CMK (cell line): ENCODE measurements at regions not wholly inside any gene's neighbourhood (a gene's known extent, or its start where the extent isn't known, plus 50 kb on each side); places are given as distances from the start of the nearest gene placed in this dataset.

ENCODE experiments used
- DNase-seq: peaks from one replicate; pipeline ENCODE4 v3.0.0-alpha.2; 2010; ENCODE audit warnings: low read depth

GRCh38 chr6:108751851-108752732, 96.1 kb upstream of the ARMC2 start:
- DNase-seq, result no peak

GRCh38 chr6:108752733-108753590, 95.3 kb upstream of the ARMC2 start:
- no peak for DNase-seq

- no peak for DNase-seq
Observed at GRCh38 chr6:108755257-108756240, 92.7 kb upstream of the ARMC2 start.

GRCh38 chr6:108757357-108757756, 90.9 kb upstream of the ARMC2 start:
- DNase-seq, result no peak

GRCh38 chr6:108758884-108759283, 89.3 kb upstream of the ARMC2 start:
- DNase-seq, result no peak

- DNase-seq, result no peak
Observed at GRCh38 chr6:108760126-108761050, 87.8 kb upstream of the ARMC2 start.

GRCh38 chr6:108762394-108762793, 85.8 kb upstream of the ARMC2 start:
- no peak for DNase-seq

- DNase-seq, result no peak
Observed at GRCh38 chr6:108763931-108764579, 84.2 kb upstream of the ARMC2 start.

- no peak for DNase-seq
Observed at GRCh38 chr6:108764580-108764950, 83.7 kb upstream of the ARMC2 start.

- no peak for DNase-seq
Observed at GRCh38 chr6:108765495-108765894, 82.7 kb upstream of the ARMC2 start.

- no peak for DNase-seq
Observed at GRCh38 chr6:108766419-108766818, 81.8 kb upstream of the ARMC2 start.

GRCh38 chr6:108766886-108767285, 81.3 kb upstream of the ARMC2 start:
- no peak for DNase-seq

GRCh38 chr6:108767418-108768165, 80.6 kb upstream of the ARMC2 start:
- DNase-seq, result no peak

GRCh38 chr6:108768166-108768555, 80.1 kb upstream of the ARMC2 start:
- DNase-seq, result no peak

GRCh38 chr6:108768792-108769524, 79.3 kb upstream of the ARMC2 start:
- DNase-seq, result no peak

- no peak for DNase-seq
Observed at GRCh38 chr6:108771421-108771820, 76.8 kb upstream of the ARMC2 start.

GRCh38 chr6:108774555-108774954, 73.7 kb upstream of the ARMC2 start:
- no peak for DNase-seq

GRCh38 chr6:108777536-108777935, 70.7 kb upstream of the ARMC2 start:
- DNase-seq, result no peak
